Left colon (tissue), 2 donors: ENCODE measurements at regions not wholly inside any gene's neighbourhood (a gene's known extent, or its start where the extent isn't known, plus 50 kb on each side); places are given as distances from the start of the nearest gene placed in this dataset.
A peak's percentile ranks its signal among the peaks of the same experiment; 100 is the strongest.
"Not testable (repeated sequence)": the region's sequence is repeated elsewhere in the genome, so short reads cannot be mapped to it uniquely, and the experiment has no call there.

Source experiments
- ATAC-seq: fragments of 200-7000 bp; cut with Tn5 transposase; one replicate; pipeline ENCODE4 v1.9.1; 2020; ENCODE audit warnings: mild to moderate bottlenecking, moderate library complexity
- DNase-seq, 2 donors: peaks; one replicate each; pipeline ENCODE4 v3.0.0-alpha.2; 2020
- intact Hi-C, 2 donors: fragments of 100-400 bp; cut with DNase I in 1 of 2; cut with micrococcal nuclease in 1 of 2; formaldehyde crosslinking; loops; one replicate each; pipeline versions ENCODE4 v1.11.2 to v1.14.0; 2022; cut with DNase I, micrococcal nuclease
- donor health status: DM: no; HTN: no; CAD: no.
- donor health status: DM: yes; HTN: yes; CAD: no.

DNA sequence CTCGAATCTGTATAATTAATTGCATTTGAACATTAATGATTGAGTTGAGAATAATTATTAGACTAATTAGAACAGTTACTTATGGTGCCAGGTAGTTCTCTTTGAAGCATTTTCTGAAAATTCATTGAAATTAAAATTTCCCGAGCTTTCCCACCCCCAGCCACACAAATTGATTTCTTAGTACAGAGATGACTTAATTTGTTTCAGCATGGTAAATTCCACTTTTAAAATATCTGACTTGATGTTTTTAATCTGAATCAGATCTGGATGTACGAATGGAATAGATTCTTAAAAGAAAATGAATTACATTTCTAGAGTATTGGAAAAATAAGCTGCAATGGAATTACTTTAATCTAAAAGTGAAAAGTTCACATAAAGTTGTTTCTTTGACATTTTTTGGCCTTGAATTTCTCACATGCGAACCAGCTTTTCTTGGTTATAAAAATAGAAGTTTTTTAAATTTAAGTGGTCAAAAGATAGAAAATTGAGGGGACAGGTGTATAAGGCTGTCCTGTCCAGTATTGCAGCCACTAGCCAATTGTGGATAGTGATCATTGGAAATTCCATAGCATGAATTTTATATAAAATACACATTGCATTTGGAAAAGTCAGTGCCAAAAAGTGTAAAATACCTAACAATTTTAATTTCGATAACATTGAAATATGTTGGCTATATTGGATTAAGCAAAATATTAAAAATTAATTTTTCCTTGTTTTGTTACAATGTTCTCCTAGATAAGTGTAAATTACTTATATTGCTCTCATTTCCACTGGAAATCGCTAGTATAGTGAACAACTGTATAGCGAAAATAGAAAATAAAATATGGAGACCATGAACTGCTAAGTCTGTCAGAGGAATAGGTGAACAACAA, 102.9 kb downstream of the OR2B2 start:
- DNase-seq = no peak
- ATAC-seq = no peak
- intact Hi-C loops = no loop called here

DNA sequence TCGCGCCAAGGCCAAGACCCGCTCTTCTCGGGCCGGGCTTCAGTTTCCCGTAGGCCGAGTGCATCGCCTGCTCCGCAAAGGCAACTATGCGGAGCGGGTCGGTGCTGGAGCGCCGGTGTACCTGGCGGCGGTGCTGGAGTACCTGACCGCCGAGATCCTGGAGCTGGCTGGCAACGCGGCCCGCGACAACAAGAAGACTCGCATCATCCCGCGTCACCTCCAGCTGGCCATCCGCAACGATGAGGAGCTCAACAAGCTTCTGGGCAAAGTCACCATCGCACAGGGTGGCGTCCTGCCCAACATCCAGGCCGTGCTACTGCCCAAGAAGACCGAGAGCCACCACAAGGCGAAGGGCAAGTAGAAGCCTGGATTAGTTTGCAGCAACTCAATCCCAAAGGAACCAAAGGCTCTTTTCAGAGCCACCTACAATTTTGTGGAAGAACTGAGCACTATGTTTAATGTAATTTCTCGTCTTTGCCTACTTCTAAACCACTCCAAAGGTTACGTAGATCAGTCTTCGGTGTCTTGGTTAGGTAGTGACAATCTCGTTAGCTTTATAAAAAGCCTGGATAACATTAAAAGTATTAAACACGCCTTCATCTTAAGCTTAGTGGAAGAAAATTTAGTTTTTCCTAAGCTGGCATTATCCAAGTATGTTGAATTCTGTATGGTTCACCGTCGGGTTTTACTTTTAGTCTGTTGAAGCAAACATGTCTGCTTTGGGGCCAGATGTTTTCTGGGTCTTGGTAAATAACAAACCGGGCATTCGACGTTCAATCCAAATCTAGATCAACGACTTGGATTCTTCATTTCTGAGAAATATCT, 103.7 kb downstream of the OR2B2 start:
- peak; percentile 24 for ATAC-seq
- intact Hi-C loops, DNase-seq: not testable (repeated sequence)

DNA sequence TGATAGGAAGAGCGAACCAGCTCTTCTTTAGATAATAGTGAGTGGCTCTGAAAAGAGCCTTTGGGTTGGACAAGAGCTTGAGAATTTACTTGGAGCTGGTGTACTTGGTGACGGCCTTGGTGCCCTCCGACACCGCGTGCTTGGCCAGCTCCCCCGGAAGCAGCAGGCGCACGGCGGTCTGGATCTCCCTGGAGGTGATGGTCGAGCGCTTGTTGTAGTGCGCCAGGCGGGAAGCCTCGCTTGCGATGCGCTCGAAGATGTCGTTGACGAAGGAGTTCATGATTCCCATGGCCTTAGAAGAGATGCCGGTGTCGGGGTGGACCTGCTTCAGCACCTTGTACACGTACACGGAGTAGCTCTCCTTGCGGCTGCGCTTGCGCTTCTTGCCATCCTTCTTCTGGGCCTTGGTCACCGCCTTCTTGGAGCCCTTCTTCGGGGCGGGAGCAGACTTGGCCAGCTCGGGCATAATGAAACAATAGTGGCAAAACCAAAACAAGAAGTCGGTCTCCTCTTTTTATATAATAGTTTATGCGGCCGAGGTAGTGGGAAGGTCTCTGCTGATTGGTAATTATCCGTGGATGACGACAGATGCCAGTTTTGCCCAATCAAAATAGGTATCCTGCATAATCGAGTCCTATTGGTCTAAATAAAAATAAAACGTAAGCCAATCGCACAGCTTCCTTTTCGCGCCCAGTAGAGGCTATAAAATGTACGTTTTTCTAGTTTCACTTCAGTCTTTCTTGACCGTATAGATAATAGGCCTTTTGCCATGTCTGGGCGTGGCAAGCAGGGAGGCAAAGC, 104.6 kb downstream of the OR2B2 start:
- peak; percentile 75 for ATAC-seq
- intact Hi-C loops = not testable (repeated sequence)

DNA sequence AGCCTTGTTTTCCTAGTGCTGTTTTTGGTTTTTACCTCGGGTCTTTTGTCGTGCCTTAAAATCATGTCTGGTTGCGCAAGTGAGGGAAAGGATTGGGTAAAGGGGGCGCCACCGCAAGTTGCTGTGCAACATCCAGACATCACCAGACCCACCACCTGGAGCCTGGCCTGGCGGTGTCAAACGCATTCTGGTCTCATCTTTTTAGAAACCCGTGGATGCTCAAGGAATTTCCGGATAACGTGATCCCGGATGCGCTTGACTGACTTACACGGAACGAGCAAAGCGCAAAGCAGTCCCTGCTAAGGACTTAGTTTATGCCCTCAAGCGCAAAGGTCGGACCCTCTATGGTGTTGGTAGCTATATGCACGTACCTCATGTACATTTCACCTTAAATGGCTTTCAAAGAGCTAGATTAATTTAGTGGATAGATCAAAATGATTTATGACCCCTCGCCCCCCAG, 105.2 kb downstream of the OR2B2 start:
- DNase-seq = peak; percentile 46 to 63
- ATAC-seq = peak; percentile 23
- intact Hi-C loops = no loop called here

More for the DNA sequence above, 104.6 kb downstream of the OR2B2 start:
- peak; percentile 74 to 85 for DNase-seq

DNA sequence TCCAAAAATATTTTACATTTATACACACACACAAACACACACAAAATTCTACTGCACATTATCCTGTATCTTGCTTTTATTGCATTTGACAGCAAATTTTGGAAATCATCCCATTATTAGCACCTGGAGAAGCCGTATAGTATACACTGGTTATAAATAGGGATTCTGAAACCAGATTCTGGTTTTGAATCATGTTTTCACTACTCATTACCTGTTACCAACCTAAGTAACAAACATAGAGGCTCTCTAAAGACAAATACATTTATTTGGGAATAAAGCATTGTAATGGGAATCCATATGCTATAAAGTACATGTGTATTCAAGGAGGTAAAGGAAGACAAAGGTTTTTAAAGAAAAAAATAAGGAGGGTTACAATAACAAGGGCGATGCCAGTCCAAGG, 106.8 kb downstream of the OR2B2 start:
- intact Hi-C loops = no loop called here
- DNase-seq = no peak
- no peak for ATAC-seq

DNA sequence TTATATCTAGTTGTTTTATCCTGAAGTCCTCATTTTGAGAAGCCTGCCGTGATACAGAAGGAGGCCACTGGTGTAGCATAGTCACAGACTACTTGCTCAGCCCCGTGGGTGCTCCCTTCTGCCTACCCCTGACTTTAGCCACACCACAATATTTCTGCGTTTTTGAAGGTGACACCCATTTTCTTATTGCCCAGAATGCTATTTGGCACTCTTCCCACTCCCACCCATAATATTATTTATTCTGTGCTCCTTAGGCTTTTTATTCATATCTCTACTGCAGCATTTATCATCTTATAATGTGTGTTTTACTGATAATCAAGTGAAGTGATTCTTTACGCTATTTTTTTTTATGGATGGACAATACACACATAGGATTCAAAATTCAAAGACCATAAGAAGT, 107.3 kb downstream of the OR2B2 start:
- intact Hi-C loops = no loop called here
- ATAC-seq = no peak
- DNase-seq = no peak

DNA sequence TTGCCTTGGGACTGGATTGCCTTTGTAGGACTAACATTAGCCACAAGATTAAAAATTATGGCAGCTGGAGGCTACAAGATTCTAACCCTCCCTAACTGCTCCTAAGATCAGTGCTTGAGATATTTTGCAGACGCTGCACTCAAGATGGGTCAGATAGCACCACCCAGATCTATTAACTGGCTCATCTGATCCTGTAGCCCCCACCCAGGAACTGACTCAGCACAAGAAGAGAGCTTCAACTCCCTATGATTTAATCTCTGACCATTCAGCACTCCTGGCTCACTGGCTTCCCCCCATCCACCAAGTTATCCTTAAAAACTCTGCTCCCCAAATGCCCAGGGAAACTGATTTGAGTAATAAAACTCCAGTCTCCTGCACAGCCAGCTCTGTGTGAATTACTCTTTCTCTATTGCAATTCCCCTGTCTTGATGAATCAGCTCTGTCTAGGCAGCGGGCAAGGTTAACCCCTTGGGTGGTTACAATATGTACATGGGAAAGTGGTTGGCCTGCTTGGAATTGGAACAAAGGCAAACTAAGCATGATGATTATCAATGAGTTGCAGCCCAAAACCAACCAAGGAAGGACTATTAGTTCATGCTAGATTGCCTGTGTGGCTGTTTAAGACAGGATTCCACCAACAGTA, 111.3 kb downstream of the OR2B2 start:
- ATAC-seq (no peak), DNase-seq (no peak)
- intact Hi-C loops = no loop called here

DNA sequence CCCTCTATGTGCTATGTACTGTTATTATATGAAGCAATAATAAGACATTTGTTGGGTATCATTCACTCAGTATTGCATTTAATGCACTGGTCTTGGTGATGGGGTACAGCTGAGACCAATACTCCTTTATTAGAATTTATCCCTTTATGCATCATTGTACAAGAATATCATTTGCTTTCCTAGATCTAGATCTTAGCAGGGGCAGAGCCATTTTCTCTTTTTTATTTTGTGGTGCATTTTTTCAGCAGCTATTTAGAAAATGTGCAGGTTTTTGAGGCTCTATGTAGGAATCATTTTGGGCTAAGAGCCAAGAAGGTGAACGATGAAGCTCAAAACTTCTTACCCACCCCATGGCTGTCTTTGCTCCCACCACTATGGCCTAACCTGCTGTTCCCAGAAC, 114.2 kb downstream of the OR2B2 start:
- no peak for ATAC-seq
- intact Hi-C loops = no loop called here
- no peak for DNase-seq

DNA sequence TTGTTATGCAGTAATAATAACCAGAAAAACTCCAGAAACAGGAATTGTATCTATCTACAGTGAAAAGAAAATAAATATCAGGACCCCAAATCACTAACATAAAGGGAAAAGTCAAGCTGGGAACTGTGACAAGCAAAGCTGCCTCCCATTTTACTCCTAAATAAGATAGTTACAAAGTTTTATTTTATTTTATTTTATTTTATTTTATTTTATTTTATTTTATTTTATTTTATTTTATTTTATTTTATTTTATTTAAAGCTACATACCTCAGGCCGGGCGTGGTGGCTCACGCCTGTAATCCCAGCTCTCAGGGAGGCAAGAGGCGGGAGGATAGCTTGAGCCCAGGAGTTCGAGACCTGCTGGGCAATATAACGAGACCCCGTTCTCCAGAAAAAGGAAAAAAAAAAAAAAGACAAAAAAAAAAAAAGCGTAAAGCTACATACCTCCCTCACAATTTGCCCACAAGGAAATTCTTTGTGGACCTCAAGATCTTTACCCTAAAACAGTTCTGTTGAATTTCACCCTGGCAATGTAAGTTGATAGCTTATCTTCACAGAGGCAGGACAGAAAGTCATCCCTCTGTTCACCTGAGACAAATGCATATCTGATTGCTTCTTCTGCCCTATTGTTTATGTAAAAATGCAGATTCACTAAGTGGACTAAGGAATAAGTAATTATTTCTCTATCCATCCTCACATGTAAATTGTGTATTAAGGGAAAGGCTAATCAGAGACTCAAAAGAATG, 115.3 kb downstream of the OR2B2 start:
- intact Hi-C loops, DNase-seq, ATAC-seq: not testable (repeated sequence)

DNA sequence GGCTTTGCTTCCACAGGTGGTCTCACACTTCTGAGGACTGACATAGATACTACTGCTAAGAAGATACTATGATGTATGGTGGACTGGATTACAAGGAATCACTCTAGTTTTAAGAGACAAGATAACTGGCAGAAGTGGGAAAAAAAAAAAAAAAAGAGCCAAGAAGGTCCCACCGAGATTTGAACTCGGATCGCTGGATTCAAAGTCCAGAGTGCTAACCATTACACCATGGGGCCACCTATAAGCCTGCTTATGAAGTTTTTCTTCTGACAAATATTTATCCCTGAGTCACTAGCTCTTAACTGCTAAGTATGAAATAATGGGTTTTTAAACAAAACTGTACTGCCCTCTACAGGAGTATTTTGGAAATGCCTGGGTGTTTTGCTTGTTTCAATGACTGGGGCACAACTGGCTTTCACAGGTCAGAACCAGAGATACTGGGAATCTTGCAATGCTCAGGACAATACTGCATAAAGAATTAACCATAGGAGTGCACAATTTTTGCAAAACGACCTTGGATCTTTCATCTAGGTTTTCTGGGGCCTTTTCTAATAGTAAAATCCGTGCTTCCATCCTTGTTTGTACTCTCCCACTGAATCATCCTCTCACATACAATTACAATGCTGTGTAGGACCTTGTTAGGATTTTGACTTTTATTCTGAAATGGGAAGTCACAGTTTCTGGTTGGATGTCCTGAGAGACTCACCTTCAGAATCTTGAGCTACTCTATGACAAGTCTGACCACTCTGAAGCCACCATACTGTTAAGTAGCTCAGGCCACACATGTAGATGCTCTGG, 116.3 kb downstream of the OR2B2 start:
- intact Hi-C loops = no loop called here

DNA sequence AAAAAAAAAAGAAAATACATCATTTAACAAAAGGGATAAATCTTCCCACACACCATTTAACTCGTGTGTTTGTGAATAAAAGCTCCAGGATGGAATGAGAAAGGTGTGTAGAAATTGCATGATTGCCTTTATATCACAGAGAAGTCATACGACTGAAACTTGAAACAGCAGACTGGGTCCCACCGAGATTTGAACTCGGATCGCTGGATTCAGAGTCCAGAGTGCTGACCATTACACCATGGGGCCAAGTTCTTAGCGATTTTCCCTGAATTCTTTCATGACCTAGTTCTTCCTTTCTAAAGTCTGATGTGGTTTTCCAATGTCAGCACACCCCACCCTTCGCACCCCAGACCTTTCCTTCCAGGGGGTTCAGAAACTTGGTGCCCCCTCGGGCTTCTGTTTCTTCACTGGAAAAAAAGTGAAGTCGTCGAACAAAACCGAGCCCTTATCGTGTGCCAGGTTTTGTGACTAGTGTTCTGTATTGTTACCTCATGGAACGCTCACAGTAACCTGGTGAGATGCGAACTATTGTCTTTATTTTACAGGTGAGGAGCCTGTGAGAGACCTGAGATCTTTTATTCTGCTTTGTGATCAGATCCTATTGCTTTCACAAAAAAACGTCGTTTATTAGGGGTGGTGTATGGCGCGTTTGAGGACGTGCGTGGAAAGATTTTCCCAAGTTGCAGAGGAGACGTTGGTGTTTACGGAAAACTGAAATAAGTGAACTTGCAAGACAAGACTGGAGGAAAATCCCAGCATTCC, 120.8 kb downstream of the OR2B2 start:
- intact Hi-C loops = no loop called here
- ATAC-seq (no peak), DNase-seq (peak in 1 of 2 donors; percentile 14)

More for the DNA sequence above, 116.3 kb downstream of the OR2B2 start:
- DNase-seq (peak in 1 of 2 donors; percentile 32), ATAC-seq (peak; percentile 50)

DNA sequence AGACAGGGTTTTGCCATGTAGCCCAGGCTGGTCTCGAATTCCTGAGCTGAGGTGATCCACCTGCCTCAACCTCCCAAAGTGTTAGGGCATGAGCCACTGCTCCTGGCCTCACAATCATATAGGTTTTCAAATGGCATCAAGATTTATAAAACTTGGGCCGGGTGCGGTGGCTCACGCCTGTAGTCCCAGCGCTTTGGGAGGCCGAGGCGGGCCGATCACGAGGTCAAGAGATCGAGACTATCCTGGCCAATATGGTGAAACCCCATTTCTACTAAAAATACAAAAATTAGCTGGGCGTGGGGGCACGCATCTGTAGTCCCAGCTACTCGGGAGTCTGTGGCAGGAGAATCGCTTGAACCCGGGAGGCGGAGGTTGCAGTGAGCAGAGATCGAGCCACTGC, 123.8 kb downstream of the OR2B2 start:
- DNase-seq, ATAC-seq, intact Hi-C loops: not testable (repeated sequence)

DNA sequence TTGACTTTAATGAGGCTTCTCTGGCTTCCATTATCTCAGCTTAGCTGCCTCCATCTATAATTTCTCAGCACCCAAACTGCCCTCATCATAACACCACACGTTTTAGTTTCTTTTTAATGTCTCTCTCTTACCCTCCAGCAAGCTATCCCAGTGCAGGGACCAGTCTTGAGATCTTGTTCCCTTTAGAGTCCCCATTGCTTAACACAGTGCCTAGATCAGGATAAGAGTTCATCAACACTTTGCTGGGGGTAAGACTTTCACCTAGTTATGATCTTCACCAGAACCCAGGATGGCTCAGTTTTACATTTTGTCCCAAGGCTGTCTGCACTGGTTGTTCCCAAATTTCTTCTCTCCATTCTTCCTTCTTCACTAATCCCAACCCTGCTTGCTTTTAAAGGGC, 126.1 kb downstream of the OR2B2 start:
- ATAC-seq = no peak
- no peak for DNase-seq
- intact Hi-C loops = no loop called here

DNA sequence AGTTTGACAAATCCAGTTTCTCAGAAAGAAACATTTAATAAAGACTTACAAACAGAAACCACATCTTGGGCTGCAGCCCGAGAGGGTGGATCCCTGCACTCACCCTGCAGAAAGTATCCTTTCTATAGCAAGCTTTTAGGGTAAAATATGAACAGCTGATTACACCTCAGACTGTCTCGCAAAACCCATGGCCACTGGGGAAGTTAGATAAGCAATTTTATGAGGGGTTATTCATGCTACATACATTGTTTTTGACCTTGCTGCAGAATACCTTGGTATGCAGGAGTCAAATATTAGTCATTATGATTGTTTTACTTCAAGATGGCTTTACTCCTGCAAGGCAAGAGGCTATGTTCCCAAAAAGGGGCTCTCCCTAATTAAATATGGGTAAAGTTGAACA, 126.9 kb downstream of the OR2B2 start:
- DNase-seq (no peak), ATAC-seq (peak; percentile 69)
- intact Hi-C loops = no loop called here

DNA sequence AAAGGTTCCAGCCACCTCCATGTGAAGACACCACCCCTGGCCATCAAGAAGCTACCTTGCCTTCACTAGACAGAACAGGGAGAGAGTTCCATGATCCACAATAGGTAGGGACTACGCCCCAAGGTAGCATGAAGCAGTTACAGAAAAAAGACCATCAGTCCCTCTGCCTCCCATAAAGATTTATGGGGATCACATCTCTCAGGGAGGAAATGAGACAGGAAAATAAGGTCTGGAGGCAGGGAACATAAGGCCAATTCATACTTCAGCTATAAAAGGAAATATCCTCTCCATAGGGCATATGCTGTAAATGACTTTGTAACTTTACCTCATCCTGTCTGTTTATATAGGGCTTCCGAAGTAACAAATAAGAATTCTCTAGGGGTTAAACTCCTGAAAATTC, 129.4 kb downstream of the OR2B2 start:
- ATAC-seq = peak; percentile 81
- no peak for DNase-seq
- intact Hi-C loops = no loop called here

DNA sequence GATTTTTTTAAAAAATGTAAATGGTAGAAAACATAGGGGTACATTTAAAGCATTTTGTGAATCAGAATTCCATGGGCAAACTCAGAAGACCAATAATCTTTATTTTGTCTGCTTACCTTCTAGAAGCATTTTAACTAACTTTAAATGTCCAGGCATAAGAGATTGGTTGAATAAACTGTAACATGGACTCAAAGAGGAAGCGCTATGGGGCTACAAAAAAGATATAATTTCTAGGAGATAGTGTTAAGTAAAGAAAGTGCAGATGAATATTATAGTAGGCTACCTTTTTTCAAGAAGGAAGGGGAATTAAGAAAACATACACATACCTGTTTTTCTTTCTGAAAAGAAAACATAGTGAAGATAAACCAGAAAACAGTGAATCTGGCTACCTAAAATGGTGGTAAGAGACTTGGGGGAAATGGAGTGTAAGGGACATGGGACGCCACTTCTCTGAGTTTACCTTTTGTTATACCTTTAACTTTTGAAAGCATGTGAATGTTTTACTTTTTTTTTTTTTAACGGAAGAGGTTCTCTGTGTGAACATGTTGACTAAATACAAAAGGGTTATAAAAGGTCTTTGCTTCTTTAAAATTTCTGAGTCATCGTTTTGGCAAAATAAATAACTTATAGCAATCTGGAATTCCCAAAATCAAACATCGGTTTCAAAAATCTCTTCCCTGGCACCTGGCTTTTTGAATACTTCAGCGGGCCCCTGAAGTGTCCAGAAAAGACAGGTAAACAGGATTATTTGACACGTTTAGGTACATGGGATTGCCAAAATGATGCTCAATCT, 133.4 kb downstream of the OR2B2 start:
- intact Hi-C loops = no loop called here
- ATAC-seq (no peak), DNase-seq (no peak)
